Esophagus squamous epithelium (tissue), 4 donors: ENCODE measurements at regions not wholly inside any gene's neighbourhood (a gene's known extent, or its start where the extent isn't known, plus 50 kb on each side); places are given as distances from the start of the nearest gene placed in this dataset.

Experiments used
- CTCF ChIP-seq, 6 experiments: fragments of 450-650 bp in 4 of 6; fragments of 200-600 bp in 2 of 6; sonication (generic) in 2 of 6; IDR thresholded peaks; one replicate each; pipeline ENCODE4 v1.5.1; 2016 to 2019; ENCODE audit warnings: antibody characterized with exemption in 6 of 6, mild to moderate bottlenecking in 4 of 6, moderate library complexity in 4 of 6
- POLR2A ChIP-seq, 4 donors: fragments of 450-650 bp; IDR thresholded peaks; one replicate each; pipeline ENCODE4 v1.6.1; 2017; ENCODE audit warnings: antibody characterized with exemption in 4 of 4, mild to moderate bottlenecking in 4 of 4, moderate library complexity in 3 of 4

GRCh38 chr4:45399116-45399515, 672.8 kb upstream of the GNPDA2 start:
- TF ChIP-seq POLR2A (IDR thresholded peaks at IDR 0.05) (no peak), CTCF (IDR thresholded peaks at IDR 0.05) (no peak)
